OCI-LY7 (cell line): ENCODE measurements at regions not wholly inside any gene's neighbourhood (a gene's known extent, or its start where the extent isn't known, plus 50 kb on each side); places are given as distances from the start of the nearest gene placed in this dataset.

Experiments
- BruUV-seq: library from RNA; stranded (reverse); fragments of 400-500 nt; replicated peaks from 2 replicates; lab custom pipeline; 2021; lab: Mats Ljungman, UMichigan
- CTCF ChIA-PET: fragments of 300-600 bp; sonication (Branson Sonifier 250); formaldehyde crosslinking; loops from one replicate; lab custom pipeline; 2022; ENCODE audit warnings: antibody characterized with exemption; ENCODE audit not compliant: unreplicated experiment; lab: Charles Lee
- POLR2A ChIA-PET: fragments of 300-600 bp; sonication (Branson Sonifier 250); formaldehyde crosslinking; loops from one replicate; lab custom pipeline; 2022; ENCODE audit warnings: antibody characterized with exemption; lab: Charles Lee
- DNase-seq: peaks from one replicate; pipeline ENCODE4 v3.0.0-alpha.2; 2015; ENCODE audit warnings: low spot score
- H2AFZ ChIP-seq: fragments of 200-600 bp; sonication (generic), shearing (Covaris generic); 2 replicates; pipeline ENCODE4 v1.6.1; 2014; ENCODE audit warnings: mild to moderate bottlenecking, antibody characterized with exemption, low read length, moderate library complexity
- H3K27ac ChIP-seq: fragments of 200-600 bp; sonication (generic); 2 replicates; pipeline ENCODE4 v1.5.1; 2014; ENCODE audit warnings: mixed run types, low read depth, mild to moderate bottlenecking, moderate library complexity, low read length, inconsistent platforms; ENCODE audit not compliant: poor library complexity, severe bottlenecking
- H3K36me3 ChIP-seq: fragments of 200-600 bp; sonication (generic); 2 replicates; pipeline ENCODE4 v1.6.1; 2014; ENCODE audit warnings: mild to moderate bottlenecking, antibody characterized with exemption, low read length, moderate library complexity, mixed read lengths; ENCODE audit not compliant: insufficient read depth
- H3K4me1 ChIP-seq: fragments of 200-600 bp; sonication (generic); 2 replicates; pipeline ENCODE4 v1.5.1; 2014; ENCODE audit warnings: mild to moderate bottlenecking, low read length; ENCODE audit not compliant: insufficient read depth, poor library complexity, severe bottlenecking
- H3K4me2 ChIP-seq: fragments of 200-600 bp; sonication (generic); 2 replicates; pipeline ENCODE4 v1.6.1; 2014; ENCODE audit warnings: mild to moderate bottlenecking, low read length
- H3K4me3 ChIP-seq: fragments of 200-600 bp; sonication (generic); 2 replicates; pipeline ENCODE4 v1.5.1; 2014; ENCODE audit warnings: mild to moderate bottlenecking, low read depth, low read length; ENCODE audit not compliant: poor library complexity, severe bottlenecking
- H3K79me2 ChIP-seq: fragments of 200-600 bp; sonication (generic); 2 replicates; pipeline ENCODE4 v1.6.1; 2016; ENCODE audit warnings: low read depth, mild to moderate bottlenecking, low read length, moderate library complexity, mixed read lengths; ENCODE audit not compliant: insufficient read depth
- H3K9me2 ChIP-seq: fragments of 200-600 bp; sonication (generic); 2 replicates; pipeline ENCODE4 v1.6.1; 2016; ENCODE audit warnings: mild to moderate bottlenecking, low read length, mixed read lengths; ENCODE audit not compliant: insufficient read depth
- H3K9me3 ChIP-seq: fragments of 200-600 bp; sonication (generic); 2 replicates; pipeline ENCODE4 v1.6.1; 2014; ENCODE audit warnings: mild to moderate bottlenecking, mixed run types, low read length, mixed read lengths
- H4K20me1 ChIP-seq: fragments of 200-600 bp; sonication (generic); 2 replicates; pipeline ENCODE4 v1.6.1; 2014; ENCODE audit warnings: mild to moderate bottlenecking, antibody characterized with exemption, low read length, moderate library complexity, mixed read lengths; ENCODE audit not compliant: insufficient read depth
- CTCF ChIP-seq: fragments of 200-600 bp; sonication (generic); conservative IDR thresholded peaks from 2 replicates; pipeline ENCODE4 v1.5.1; 2014; ENCODE audit warnings: mild to moderate bottlenecking, antibody characterized with exemption, low read length, moderate library complexity, mixed read lengths
- EZH2phosphoT487 ChIP-seq: fragments of 200-600 bp; sonication (generic); IDR thresholded peaks from 2 replicates; pipeline ENCODE4 v1.6.1; 2018; ENCODE audit warnings: low read depth, borderline replicate concordance, mild to moderate bottlenecking, mixed run types, antibody characterized with exemption, low read length, moderate library complexity, mixed read lengths
- intact Hi-C: fragments of 100-400 bp; cut with micrococcal nuclease; formaldehyde crosslinking; loops from one replicate; pipeline ENCODE4 v1.10.0; 2022; ENCODE audit not compliant: unreplicated experiment

- POLR2A ChIA-PET, result interaction anchor here (0.8 kb wide), 1 partner anchor 198 kb away, joined by 5 read pairs; no protein-coding TSS in a partner anchor
- H3K9me2 ChIP-seq, result no peaks in the 10 kb centered on the region
- no peaks in the 10 kb centered on the region for H3K4me1 ChIP-seq
- intact Hi-C loops, result no loop called here
- CTCF ChIA-PET, result no interaction called here
- no peak overlapping the region for H3K4me3 ChIP-seq
- TF ChIP-seq CTCF (no peak), EZH2phosphoT487 (no peak)
- no peak overlapping the region for H2AFZ ChIP-seq
- no peaks in the 10 kb centered on the region for H3K9me3 ChIP-seq
- BruUV-seq, result no TSS peak
- no peak overlapping the region for H3K27ac ChIP-seq
- H4K20me1 ChIP-seq, result no peaks in the 10 kb centered on the region
- H3K36me3 ChIP-seq, result no peaks in the 10 kb centered on the region
- no peaks in the 10 kb centered on the region for H3K79me2 ChIP-seq
- H3K4me2 ChIP-seq, result no peak overlapping the region
- no peak for DNase-seq
These were observed 141.7 kb upstream of the ACVR2A start for GRCh38 chr2:147703171-147703570.

- Histone ChIP-seq H3K4me3 (no peak overlapping the region), H4K20me1 (no peaks in the 10 kb centered on the region), H3K36me3 (no peaks in the 10 kb centered on the region), H3K9me3 (no peaks in the 10 kb centered on the region), H2AFZ (no peak overlapping the region), H3K9me2 (no peaks in the 10 kb centered on the region), H3K4me2 (no peak overlapping the region), H3K4me1 (no peaks in the 10 kb centered on the region), H3K79me2 (no peaks in the 10 kb centered on the region), H3K27ac (no peak overlapping the region)
- intact Hi-C loops, result no loop called here
- DNase-seq, result no peak
- TF ChIP-seq EZH2phosphoT487 (no peak), CTCF (no peak)
- POLR2A ChIA-PET, result no interaction called here
- BruUV-seq, result no TSS peak
- CTCF ChIA-PET, result no interaction called here
These were observed 146.7 kb upstream of the ACVR2A start for GRCh38 chr2:147698166-147698565.

GRCh38 chr2:147696426-147696825, 148.4 kb upstream of the ACVR2A start:
- no peak for DNase-seq
- Histone ChIP-seq H3K9me2 (no peaks in the 10 kb centered on the region), H3K79me2 (no peaks in the 10 kb centered on the region), H3K4me3 (no peak overlapping the region), H3K4me2 (no peak overlapping the region), H3K4me1 (no peaks in the 10 kb centered on the region), H3K9me3 (no peaks in the 10 kb centered on the region), H3K36me3 (no peaks in the 10 kb centered on the region), H4K20me1 (no peaks in the 10 kb centered on the region), H3K27ac (no peak overlapping the region), H2AFZ (no peak overlapping the region)
- CTCF ChIA-PET, result no interaction called here
- no TSS peak for BruUV-seq
- intact Hi-C loops, result no loop called here
- POLR2A ChIA-PET, result interaction anchor here (0.7 kb wide), 1 partner anchor 36 kb away, joined by 3 read pairs; no protein-coding TSS in a partner anchor
- TF ChIP-seq CTCF (no peak), EZH2phosphoT487 (no peak)
